ENCODE measurements at regions not wholly inside any gene's neighbourhood (a gene's known extent, or its start where the extent isn't known, plus 50 kb on each side); places are given as distances from the start of the nearest gene placed in this dataset.

DNA sequence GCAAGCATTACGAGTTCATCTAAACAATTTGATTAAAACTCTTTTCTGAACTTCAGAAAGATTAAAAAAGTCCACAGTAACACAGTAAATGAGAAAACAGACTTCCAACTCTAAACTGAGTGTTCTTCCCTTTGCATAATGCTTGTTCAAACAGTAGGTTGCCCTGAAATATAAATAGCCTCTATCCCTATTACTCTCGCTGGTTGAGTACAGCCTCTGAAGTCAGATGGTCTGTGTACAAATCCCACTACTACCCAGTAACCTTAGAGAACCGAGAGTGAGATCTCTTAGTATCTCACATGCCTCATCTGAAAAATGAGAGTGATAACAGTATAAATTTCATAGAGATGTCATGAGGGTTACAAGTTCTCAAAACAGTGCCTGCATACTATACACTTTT lies 591.6 kb downstream of the CAAP1 start:
- Histone ChIP-seq H3K27me3 (ENCODE audit: control insufficient read depth in 3 of 3, insufficient read depth in 3 of 3, low read length in 3 of 3) (no peaks in the 10 kb centered on the region), H3K4me1 (ENCODE audit: control insufficient read depth in 3 of 3, insufficient read depth in 3 of 3, low read length in 3 of 3) (no peaks in the 10 kb centered on the region), H3K27ac (ENCODE audit: low read depth, low read length) (no peak overlapping the region), H3K4me3 (ENCODE audit: low read length in 3 of 3) (no peak overlapping the region), H3K36me3 (ENCODE audit: control insufficient read depth in 3 of 3, insufficient read depth in 3 of 3, low read length in 3 of 3) (no peaks in the 10 kb centered on the region), H3K9ac (ENCODE audit: low read depth in 1 of 3, low read length in 3 of 3) (no peak overlapping the region), H3K9me3 (ENCODE audit: control insufficient read depth in 3 of 3, low read length in 3 of 3) (no peaks in the 10 kb centered on the region)

DNA sequence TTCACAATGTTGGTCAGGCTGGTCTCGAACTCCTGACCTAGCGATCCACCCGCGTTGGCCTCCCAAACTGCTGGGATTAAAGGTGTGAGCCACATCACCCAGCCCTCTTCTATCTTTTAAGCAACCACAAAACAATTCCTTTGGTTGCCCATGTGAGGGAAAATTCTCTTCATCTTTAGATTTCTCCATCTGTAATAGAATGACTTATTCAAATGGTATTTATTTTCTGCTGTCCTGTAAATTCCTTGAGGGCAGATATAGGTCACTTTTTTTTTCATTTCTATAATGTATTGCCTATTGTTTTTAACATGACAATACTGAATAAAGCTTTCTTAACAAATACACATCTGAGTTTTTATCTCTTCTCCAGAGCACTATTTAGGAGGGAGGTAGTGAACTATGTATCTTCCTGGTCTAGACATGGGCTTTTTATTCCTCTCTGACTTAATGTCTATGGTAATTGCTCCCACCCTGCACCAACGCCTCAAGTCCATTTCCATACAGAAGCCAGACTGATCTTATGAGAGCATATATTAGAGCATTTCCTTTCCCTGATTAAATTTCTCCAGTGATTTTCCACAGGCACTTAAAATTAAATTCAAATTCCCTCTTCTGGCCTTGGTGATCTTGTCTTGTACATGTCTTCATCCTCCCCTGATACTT lies 595.6 kb downstream of the CAAP1 start:
- no peak overlapping the region for H3K27ac ChIP-seq (ENCODE audit: low read depth, low read length)
- H3K9ac ChIP-seq (ENCODE audit: low read depth in 1 of 3, low read length in 3 of 3) = no peak overlapping the region
- no peaks in the 10 kb centered on the region for H3K4me1 ChIP-seq (ENCODE audit: control insufficient read depth in 3 of 3, insufficient read depth in 3 of 3, low read length in 3 of 3)
- H3K4me3 ChIP-seq (ENCODE audit: low read length in 3 of 3) = no peak overlapping the region
- H3K9me3 ChIP-seq (ENCODE audit: control insufficient read depth in 3 of 3, low read length in 3 of 3) = no peaks in the 10 kb centered on the region
- no peaks in the 10 kb centered on the region for H3K36me3 ChIP-seq (ENCODE audit: control insufficient read depth in 3 of 3, insufficient read depth in 3 of 3, low read length in 3 of 3)
- H3K27me3 ChIP-seq (ENCODE audit: control insufficient read depth in 3 of 3, insufficient read depth in 3 of 3, low read length in 3 of 3) = no peaks in the 10 kb centered on the region

DNA sequence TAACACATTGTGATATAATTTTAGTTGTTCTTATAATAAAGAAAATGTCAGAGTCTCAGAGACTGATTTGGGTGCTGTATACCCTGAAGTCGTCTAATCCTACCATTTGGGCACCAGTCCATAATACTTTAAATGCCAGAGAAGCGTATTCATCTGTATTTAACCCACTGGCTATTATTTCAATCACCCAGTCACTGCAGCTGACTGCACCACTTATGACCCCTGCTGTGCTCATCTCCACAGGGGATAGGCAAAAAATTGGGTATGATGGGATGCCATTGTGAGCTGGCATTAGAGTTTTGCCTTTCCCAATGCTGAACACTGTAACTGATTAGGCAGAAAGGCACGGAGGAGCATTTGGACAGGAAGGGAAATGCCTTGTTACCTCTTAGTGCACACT lies 599.7 kb downstream of the CAAP1 start:
- Histone ChIP-seq H3K9me3 (ENCODE audit: control insufficient read depth in 3 of 3, low read length in 3 of 3) (peaks cover 0 to 2% (median 0%) of the 10 kb centered on the region in 3 donors), H3K4me3 (ENCODE audit: low read length in 3 of 3) (no peak overlapping the region), H3K27me3 (ENCODE audit: control insufficient read depth in 3 of 3, insufficient read depth in 3 of 3, low read length in 3 of 3) (no peaks in the 10 kb centered on the region), H3K27ac (ENCODE audit: low read depth, low read length) (no peak overlapping the region), H3K36me3 (ENCODE audit: control insufficient read depth in 3 of 3, insufficient read depth in 3 of 3, low read length in 3 of 3) (no peaks in the 10 kb centered on the region), H3K4me1 (ENCODE audit: control insufficient read depth in 3 of 3, insufficient read depth in 3 of 3, low read length in 3 of 3) (no peaks in the 10 kb centered on the region), H3K9ac (ENCODE audit: low read depth in 1 of 3, low read length in 3 of 3) (no peak overlapping the region)

DNA sequence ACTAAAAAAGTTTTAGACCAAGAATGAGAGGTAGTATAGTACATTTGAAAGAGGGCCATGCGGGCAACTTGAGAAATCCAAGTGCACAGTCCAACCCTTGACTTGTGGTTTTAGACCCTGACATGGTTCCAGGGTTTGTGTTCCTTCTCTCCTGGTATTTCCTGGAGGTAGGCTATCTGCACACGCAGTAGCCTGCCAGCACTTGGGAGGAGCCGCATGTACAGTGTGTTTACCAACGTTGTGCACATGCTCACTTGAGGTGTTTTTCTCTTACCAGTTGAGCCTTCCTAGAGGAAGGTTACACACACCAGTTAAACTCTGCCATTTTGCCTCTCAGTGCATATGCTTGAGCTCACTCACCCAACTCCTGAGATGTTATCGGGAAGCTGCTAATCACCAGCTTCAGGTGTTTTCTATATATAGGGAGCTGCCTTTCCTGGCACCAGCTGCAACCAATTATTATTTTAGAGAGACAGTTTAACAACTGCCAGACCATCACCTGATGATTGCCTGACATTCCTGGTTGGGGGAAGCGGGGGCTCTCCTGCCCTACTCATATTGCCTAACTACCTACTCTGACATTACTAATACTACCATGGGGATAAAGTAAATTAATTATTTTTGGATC lies 593.4 kb upstream of the TUSC1 start:
- H3K27me3 ChIP-seq (ENCODE audit: control insufficient read depth in 3 of 3, insufficient read depth in 3 of 3, low read length in 3 of 3) = no peaks in the 10 kb centered on the region
- H3K27ac ChIP-seq (ENCODE audit: low read depth, low read length) = no peak overlapping the region
- no peaks in the 10 kb centered on the region for H3K36me3 ChIP-seq (ENCODE audit: control insufficient read depth in 3 of 3, insufficient read depth in 3 of 3, low read length in 3 of 3)
- H3K9ac ChIP-seq (ENCODE audit: low read depth in 1 of 3, low read length in 3 of 3) = no peak overlapping the region
- H3K9me3 ChIP-seq (ENCODE audit: control insufficient read depth in 3 of 3, low read length in 3 of 3) = no peaks in the 10 kb centered on the region
- no peak overlapping the region for H3K4me3 ChIP-seq (ENCODE audit: low read length in 3 of 3)
- H3K4me1 ChIP-seq (ENCODE audit: control insufficient read depth in 3 of 3, insufficient read depth in 3 of 3, low read length in 3 of 3) = no peaks in the 10 kb centered on the region

DNA sequence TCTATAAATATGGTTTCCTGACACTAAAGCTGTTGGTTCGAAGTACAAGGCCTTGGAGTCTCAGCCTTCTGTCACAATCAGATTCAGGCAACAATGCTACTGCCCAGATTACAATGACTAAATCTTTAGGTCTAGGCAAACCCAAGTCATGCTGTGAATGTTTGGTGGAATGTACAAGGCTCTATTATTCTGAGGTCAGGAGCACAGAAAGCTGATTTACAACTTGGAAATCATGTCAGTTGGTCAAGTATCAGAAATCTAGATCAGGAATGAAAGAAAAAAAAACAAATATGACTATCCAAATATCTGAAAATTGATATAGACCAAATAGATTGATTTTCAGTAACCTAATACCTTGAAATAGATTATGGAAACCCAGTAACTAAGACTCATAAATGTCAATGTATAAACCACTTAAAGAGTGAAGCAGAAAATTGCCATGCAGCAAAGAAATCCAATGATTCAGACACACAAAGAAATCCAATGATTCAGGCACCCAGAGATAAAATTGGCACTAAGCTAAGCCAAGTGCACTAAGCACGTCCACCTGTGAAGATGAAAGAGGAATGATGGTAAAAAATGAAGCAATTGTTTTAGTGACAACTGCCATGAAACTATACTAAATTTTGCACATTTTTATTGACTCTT lies 588.0 kb upstream of the TUSC1 start:
- Histone ChIP-seq H3K27ac (ENCODE audit: low read depth, low read length) (no peak overlapping the region), H3K36me3 (ENCODE audit: control insufficient read depth in 3 of 3, insufficient read depth in 3 of 3, low read length in 3 of 3) (no peaks in the 10 kb centered on the region), H3K9ac (ENCODE audit: low read depth in 1 of 3, low read length in 3 of 3) (no peak overlapping the region), H3K27me3 (ENCODE audit: control insufficient read depth in 3 of 3, insufficient read depth in 3 of 3, low read length in 3 of 3) (no peaks in the 10 kb centered on the region), H3K4me1 (ENCODE audit: control insufficient read depth in 3 of 3, insufficient read depth in 3 of 3, low read length in 3 of 3) (no peaks in the 10 kb centered on the region), H3K9me3 (ENCODE audit: control insufficient read depth in 3 of 3, low read length in 3 of 3) (no peaks in the 10 kb centered on the region), H3K4me3 (ENCODE audit: low read length in 3 of 3) (no peak overlapping the region)

DNA sequence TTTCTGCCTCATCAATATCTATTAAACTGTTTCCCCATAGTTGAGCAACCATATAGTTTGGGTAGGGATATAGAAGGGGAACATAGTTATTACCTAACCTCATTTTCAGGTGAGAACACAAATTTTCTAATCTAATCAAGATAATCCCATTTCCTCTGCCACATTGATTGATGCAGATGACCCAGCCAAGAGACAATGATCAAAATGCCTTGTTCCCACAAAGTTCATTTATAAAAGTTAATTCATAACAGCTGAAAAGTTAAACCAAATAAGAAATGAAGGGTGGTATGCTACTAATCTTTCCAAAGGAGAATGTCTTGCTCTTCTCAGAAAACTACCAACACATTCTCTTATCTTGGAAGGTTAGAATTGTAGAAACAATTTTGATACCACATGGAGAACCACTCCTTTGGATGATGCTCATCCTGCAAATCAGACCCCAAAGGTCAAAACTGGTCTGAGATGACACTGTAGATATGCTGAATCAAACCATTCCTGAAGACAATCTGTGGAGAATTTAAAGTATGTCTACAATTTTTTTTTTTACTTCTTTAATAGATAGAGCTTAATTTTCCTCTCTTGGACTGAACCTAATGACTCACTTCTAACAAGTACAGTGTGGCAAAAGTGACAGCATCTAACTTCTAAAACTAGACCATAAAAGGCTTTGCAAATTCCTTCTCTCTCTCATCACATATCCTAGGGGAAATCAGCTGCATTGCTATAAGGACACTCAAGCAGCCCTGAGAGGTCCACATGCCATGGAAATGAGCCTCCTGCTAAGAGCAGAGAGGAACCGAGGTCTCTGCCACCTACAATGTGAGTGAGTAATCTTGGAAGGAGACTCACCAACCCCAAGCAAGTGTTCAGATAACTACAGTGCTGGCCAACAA lies 586.7 kb upstream of the TUSC1 start:
- H3K9me3 ChIP-seq (ENCODE audit: control insufficient read depth in 3 of 3, low read length in 3 of 3) = no peaks in the 10 kb centered on the region
- H3K27ac ChIP-seq (ENCODE audit: low read depth, low read length) = no peak overlapping the region
- H3K4me1 ChIP-seq (ENCODE audit: control insufficient read depth in 3 of 3, insufficient read depth in 3 of 3, low read length in 3 of 3) = no peaks in the 10 kb centered on the region
- no peak overlapping the region for H3K4me3 ChIP-seq (ENCODE audit: low read length in 3 of 3)
- no peaks in the 10 kb centered on the region for H3K36me3 ChIP-seq (ENCODE audit: control insufficient read depth in 3 of 3, insufficient read depth in 3 of 3, low read length in 3 of 3)
- no peak overlapping the region for H3K9ac ChIP-seq (ENCODE audit: low read depth in 1 of 3, low read length in 3 of 3)
- no peaks in the 10 kb centered on the region for H3K27me3 ChIP-seq (ENCODE audit: control insufficient read depth in 3 of 3, insufficient read depth in 3 of 3, low read length in 3 of 3)

DNA sequence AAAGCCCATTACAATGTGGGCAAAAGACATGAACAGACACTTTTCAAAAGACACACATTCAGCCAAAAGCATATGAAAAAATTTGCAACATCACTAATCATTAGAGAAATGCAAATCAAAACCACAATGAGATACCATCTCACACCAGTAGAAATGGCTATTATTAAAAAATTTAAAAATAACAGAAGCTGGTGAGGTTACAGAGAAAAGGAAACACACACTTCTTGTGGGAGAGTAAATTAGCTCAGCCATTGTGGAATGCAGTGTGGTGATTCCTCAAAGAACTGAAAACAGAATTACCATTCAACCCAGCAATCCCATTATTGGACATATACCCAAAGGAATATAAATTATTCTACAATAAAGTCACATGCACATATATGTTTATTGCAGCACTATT lies 585.2 kb upstream of the TUSC1 start:
- no peaks in the 10 kb centered on the region for H3K9me3 ChIP-seq (ENCODE audit: control insufficient read depth in 3 of 3, low read length in 3 of 3)
- no peak overlapping the region for H3K9ac ChIP-seq (ENCODE audit: low read depth in 1 of 3, low read length in 3 of 3)
- no peaks in the 10 kb centered on the region for H3K4me1 ChIP-seq (ENCODE audit: control insufficient read depth in 3 of 3, insufficient read depth in 3 of 3, low read length in 3 of 3)
- H3K27me3 ChIP-seq (ENCODE audit: control insufficient read depth in 3 of 3, insufficient read depth in 3 of 3, low read length in 3 of 3) = no peaks in the 10 kb centered on the region
- H3K4me3 ChIP-seq (ENCODE audit: low read length in 3 of 3) = no peak overlapping the region
- H3K36me3 ChIP-seq (ENCODE audit: control insufficient read depth in 3 of 3, insufficient read depth in 3 of 3, low read length in 3 of 3) = no peaks in the 10 kb centered on the region
- no peak overlapping the region for H3K27ac ChIP-seq (ENCODE audit: low read depth, low read length)

DNA sequence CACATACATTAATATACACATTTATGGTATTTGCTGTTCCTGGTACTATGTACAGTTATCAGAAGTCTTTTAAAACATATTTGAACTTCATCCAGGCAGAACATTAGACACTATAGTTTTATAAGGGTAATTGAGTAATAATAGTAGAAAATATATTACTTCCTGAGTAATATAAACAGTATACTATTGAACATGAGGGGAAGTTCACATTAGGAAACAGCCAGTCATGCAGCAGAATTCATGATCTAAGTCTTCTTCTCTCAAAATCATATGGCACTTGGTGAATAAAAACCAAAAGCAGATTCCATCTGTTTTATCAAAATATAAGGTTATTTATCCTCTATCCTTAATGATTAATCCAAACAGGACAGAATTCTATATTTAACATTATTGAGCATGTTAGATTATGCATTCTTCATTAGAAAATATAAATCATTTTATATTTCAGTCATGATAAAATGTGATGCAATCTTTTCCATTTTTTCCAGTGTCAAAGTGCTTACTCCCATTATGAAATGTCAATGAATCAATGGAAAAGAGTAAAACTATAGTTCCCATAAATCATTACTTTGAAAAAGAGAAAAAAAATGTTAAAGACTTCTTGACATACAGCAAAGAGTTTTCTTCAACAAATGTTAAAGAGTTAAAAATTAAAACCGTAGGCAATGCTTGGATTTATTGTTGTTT lies 584.3 kb upstream of the TUSC1 start:
- H3K27ac ChIP-seq (ENCODE audit: low read depth, low read length) = no peak overlapping the region
- H3K4me3 ChIP-seq (ENCODE audit: low read length in 3 of 3) = no peak overlapping the region
- no peaks in the 10 kb centered on the region for H3K4me1 ChIP-seq (ENCODE audit: control insufficient read depth in 3 of 3, insufficient read depth in 3 of 3, low read length in 3 of 3)
- H3K9ac ChIP-seq (ENCODE audit: low read depth in 1 of 3, low read length in 3 of 3) = no peak overlapping the region
- no peaks in the 10 kb centered on the region for H3K36me3 ChIP-seq (ENCODE audit: control insufficient read depth in 3 of 3, insufficient read depth in 3 of 3, low read length in 3 of 3)
- H3K9me3 ChIP-seq (ENCODE audit: control insufficient read depth in 3 of 3, low read length in 3 of 3) = no peaks in the 10 kb centered on the region
- H3K27me3 ChIP-seq (ENCODE audit: control insufficient read depth in 3 of 3, insufficient read depth in 3 of 3, low read length in 3 of 3) = no peaks in the 10 kb centered on the region

DNA sequence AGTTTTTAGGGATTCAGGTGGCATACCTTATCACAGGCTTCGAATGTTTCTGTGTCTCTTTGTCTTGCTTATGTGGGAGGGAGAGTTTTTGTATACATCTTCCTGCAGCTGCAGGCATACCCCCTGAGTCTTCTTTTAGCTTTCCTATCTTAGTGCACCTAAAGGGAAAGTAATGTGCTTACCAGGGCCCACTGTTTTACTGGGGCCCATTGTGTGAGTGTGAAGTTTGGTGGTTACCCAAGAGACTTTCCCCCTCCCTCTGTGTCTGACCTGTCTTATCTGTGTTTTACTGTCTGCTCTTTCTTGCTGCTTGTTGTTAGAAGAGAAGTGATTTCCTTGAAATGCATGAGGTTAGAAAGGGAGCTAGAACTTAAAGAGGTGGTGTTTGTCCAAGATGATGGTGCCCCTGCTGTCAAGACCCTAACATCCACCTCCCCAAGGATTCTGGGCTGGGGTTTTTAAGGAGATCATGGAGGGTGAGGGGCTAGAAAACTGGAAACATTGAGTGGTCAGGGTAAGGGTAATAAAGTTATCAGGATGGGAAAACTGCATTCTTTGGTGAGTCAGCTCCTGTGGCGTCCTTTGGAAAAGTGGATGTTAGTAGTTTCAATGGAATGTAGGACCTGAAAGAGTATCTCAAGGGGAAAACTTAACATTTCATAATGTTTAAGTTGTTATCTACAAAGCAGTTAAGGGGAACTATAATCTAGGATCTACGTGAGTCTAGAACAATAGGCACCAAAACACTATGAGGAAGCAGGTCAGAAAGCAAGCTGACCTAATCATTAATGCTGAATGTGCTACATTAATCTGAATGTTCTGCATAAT lies 583.5 kb upstream of the TUSC1 start:
- H3K4me3 ChIP-seq (ENCODE audit: low read length in 3 of 3) = no peak overlapping the region
- H3K9ac ChIP-seq (ENCODE audit: low read depth in 1 of 3, low read length in 3 of 3) = no peak overlapping the region
- no peaks in the 10 kb centered on the region for H3K27me3 ChIP-seq (ENCODE audit: control insufficient read depth in 3 of 3, insufficient read depth in 3 of 3, low read length in 3 of 3)
- H3K4me1 ChIP-seq (ENCODE audit: control insufficient read depth in 3 of 3, insufficient read depth in 3 of 3, low read length in 3 of 3) = no peaks in the 10 kb centered on the region
- no peak overlapping the region for H3K27ac ChIP-seq (ENCODE audit: low read depth, low read length)
- H3K36me3 ChIP-seq (ENCODE audit: control insufficient read depth in 3 of 3, insufficient read depth in 3 of 3, low read length in 3 of 3) = no peaks in the 10 kb centered on the region
- H3K9me3 ChIP-seq (ENCODE audit: control insufficient read depth in 3 of 3, low read length in 3 of 3) = no peaks in the 10 kb centered on the region

All from skeletal muscle tissue (tissue), 3 donors.